Peyer's patch (tissue), 4 donors: ENCODE measurements at regions not wholly inside any gene's neighbourhood (a gene's known extent, or its start where the extent isn't known, plus 50 kb on each side); places are given as distances from the start of the nearest gene placed in this dataset.

Source experiments
- POLR2A ChIP-seq, 2 donors: fragments of 450-650 bp; IDR thresholded peaks; one replicate each; pipeline ENCODE4 v1.5.1; 2017; ENCODE audit warnings: antibody characterized with exemption in 2 of 2, mild to moderate bottlenecking in 2 of 2, moderate library complexity in 2 of 2
- TF ChIP-seq, protein P1 (sequence below), 6 experiments: fragments of 450-650 bp in 4 of 6; fragments of 200-600 bp in 2 of 6; sonication (generic) in 1 of 6; IDR thresholded peaks; one replicate each; pipeline ENCODE4 v1.5.1; 2017 to 2019; ENCODE audit warnings: antibody characterized with exemption in 6 of 6, mild to moderate bottlenecking in 3 of 6, moderate library complexity in 1 of 6

- TF ChIP-seq, protein P1, sequence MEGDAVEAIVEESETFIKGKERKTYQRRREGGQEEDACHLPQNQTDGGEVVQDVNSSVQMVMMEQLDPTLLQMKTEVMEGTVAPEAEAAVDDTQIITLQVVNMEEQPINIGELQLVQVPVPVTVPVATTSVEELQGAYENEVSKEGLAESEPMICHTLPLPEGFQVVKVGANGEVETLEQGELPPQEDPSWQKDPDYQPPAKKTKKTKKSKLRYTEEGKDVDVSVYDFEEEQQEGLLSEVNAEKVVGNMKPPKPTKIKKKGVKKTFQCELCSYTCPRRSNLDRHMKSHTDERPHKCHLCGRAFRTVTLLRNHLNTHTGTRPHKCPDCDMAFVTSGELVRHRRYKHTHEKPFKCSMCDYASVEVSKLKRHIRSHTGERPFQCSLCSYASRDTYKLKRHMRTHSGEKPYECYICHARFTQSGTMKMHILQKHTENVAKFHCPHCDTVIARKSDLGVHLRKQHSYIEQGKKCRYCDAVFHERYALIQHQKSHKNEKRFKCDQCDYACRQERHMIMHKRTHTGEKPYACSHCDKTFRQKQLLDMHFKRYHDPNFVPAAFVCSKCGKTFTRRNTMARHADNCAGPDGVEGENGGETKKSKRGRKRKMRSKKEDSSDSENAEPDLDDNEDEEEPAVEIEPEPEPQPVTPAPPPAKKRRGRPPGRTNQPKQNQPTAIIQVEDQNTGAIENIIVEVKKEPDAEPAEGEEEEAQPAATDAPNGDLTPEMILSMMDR (IDR thresholded peaks at IDR 0.05), result no peak
- no peak for TF ChIP-seq POLR2A (IDR thresholded peaks at IDR 0.05)
Observed at GRCh38 chr7:65749518-65749917, 123.4 kb upstream of the VKORC1L1 start.
